Lower leg skin (tissue), 4 donors: ENCODE measurements at regions not wholly inside any gene's neighbourhood (a gene's known extent, or its start where the extent isn't known, plus 50 kb on each side); places are given as distances from the start of the nearest gene placed in this dataset.

ENCODE experiments used
- DNase-seq, 2 donors: peaks; one replicate each; pipeline ENCODE4 v3.0.0-alpha.2; 2019; ENCODE audit warnings: low spot score in 2 of 2
- H3K4me3 ChIP-seq: fragments of 200-600 bp; sonication (generic); 2 replicates; pipeline ENCODE4 v1.5.1; 2017; ENCODE audit warnings: mild to moderate bottlenecking, low read depth; ENCODE audit not compliant: poor library complexity, severe bottlenecking
- CTCF ChIP-seq, 3 donors: fragments of 450-650 bp; IDR thresholded peaks; one replicate each; pipeline ENCODE4 v1.5.1; 2016; ENCODE audit warnings: antibody characterized with exemption in 3 of 3, mild to moderate bottlenecking in 3 of 3, moderate library complexity in 2 of 3
- POLR2A ChIP-seq, 2 donors: fragments of 450-650 bp; IDR thresholded peaks; one replicate each; pipeline ENCODE4 v1.6.1; 2016 to 2017; ENCODE audit warnings: antibody characterized with exemption in 2 of 2, mild to moderate bottlenecking in 1 of 2, moderate library complexity in 1 of 2
- WGBS, 2 donors: methylation state at CpG; one replicate each; pipeline ENCODE4 v1.1.5; 2018; 5-methylcytosine and 5-hydroxymethylcytosine counted together
- intact Hi-C: fragments of 100-400 bp; cut with DNase I; formaldehyde crosslinking; loops from one replicate; pipeline ENCODE4 v1.15.0; 2023; ENCODE audit warnings: low total_unique reads

GRCh38 chr7:156123362-156123761 is 311.1 kb upstream of the SHH start:
- 91 to 92% methylated on average over 25 of the region's 25 CpGs for WGBS, 2 donors
- intact Hi-C loops: no loop called here
- no peak for DNase-seq
- no peak overlapping the region for H3K4me3 ChIP-seq
- TF ChIP-seq CTCF (IDR thresholded peaks at IDR 0.05) (no peak), POLR2A (IDR thresholded peaks at IDR 0.05) (no peak)

GRCh38 chr7:156122752-156123354 is 310.6 kb upstream of the SHH start:
- peak in 1 of 2 donors; percentile 75 for DNase-seq
- WGBS, 2 donors: 84 to 87% methylated on average over 22 to 23 of the region's 23 CpGs
- no peak overlapping the region for H3K4me3 ChIP-seq
- intact Hi-C loops: no loop called here
- no peak for TF ChIP-seq CTCF (IDR thresholded peaks at IDR 0.05)

- H3K4me3 ChIP-seq: no peak overlapping the region
- 87 to 88% methylated on average over 17 of the region's 17 CpGs for WGBS, 2 donors
- TF ChIP-seq CTCF (IDR thresholded peaks at IDR 0.05) (no peak), POLR2A (IDR thresholded peaks at IDR 0.05) (no peak)
- DNase-seq: peak in 1 of 2 donors; percentile 75
- intact Hi-C loops: no loop called here
These were observed 309.7 kb upstream of the SHH start for GRCh38 chr7:156121956-156122355.

GRCh38 chr7:156121434-156121833 is 309.2 kb upstream of the SHH start:
- intact Hi-C loops: no loop called here

GRCh38 chr7:156120552-156120951 is 308.3 kb upstream of the SHH start:
- intact Hi-C loops: no loop called here
- 88 to 91% methylated on average over 17 of the region's 17 CpGs for WGBS, 2 donors
- TF ChIP-seq CTCF (IDR thresholded peaks at IDR 0.05) (no peak), POLR2A (IDR thresholded peaks at IDR 0.05) (no peak)
- peak in 1 of 2 donors; percentile 64 for DNase-seq
- no peak overlapping the region for H3K4me3 ChIP-seq

More at GRCh38 chr7:156121434-156121833, 309.2 kb upstream of the SHH start:
- TF ChIP-seq POLR2A (IDR thresholded peaks at IDR 0.05) (no peak), CTCF (IDR thresholded peaks at IDR 0.05) (no peak)
- 85 to 89% methylated on average over 9 to 10 of the region's 10 CpGs for WGBS, 2 donors
- no peak overlapping the region for H3K4me3 ChIP-seq
- DNase-seq: peak in 1 of 2 donors; percentile 76

- H3K4me3 ChIP-seq: no peak overlapping the region
- peak in 1 of 2 donors; percentile 70 for DNase-seq
- intact Hi-C loops: no loop called here
- TF ChIP-seq CTCF (IDR thresholded peaks at IDR 0.05) (no peak), POLR2A (IDR thresholded peaks at IDR 0.05) (no peak)
- WGBS, 2 donors: 75 to 80% methylated on average over 6 of the region's 6 CpGs
These were observed 307.5 kb upstream of the SHH start for GRCh38 chr7:156119771-156120170.
